GM12878 (cell line): ENCODE measurements at regions not wholly inside any gene's neighbourhood (a gene's known extent, or its start where the extent isn't known, plus 50 kb on each side); places are given as distances from the start of the nearest gene placed in this dataset.

ENCODE experiments used
- ATAC-seq: fragments of 200-7000 bp; cut with Tn5 transposase; 3 replicates; pipeline ENCODE4 v1.9.1; 2020; ENCODE audit warnings: mild to moderate bottlenecking, moderate library complexity
- BruUV-seq: library from RNA; stranded (reverse); fragments of 400-500 nt; replicated peaks from 2 replicates; lab custom pipeline; 2021; lab: Mats Ljungman, UMichigan
- CTCF ChIA-PET: fragments of 300-600 bp; sonication (Branson Sonifier 250); formaldehyde crosslinking; extraction: SDS; loops from one replicate; lab custom pipeline; 2021; ENCODE audit warnings: inconsistent platforms; lab: Yijun Ruan, JAX
- POLR2A ChIA-PET: fragments of 350-600 bp; formaldehyde crosslinking; extraction: SDS; loops from one replicate; lab custom pipeline; 2021; ENCODE audit warnings: inconsistent platforms; lab: Charles Lee
- RAD21 ChIA-PET: fragments of 300-600 bp; sonication (Branson Sonifier 250); formaldehyde crosslinking; loops from one replicate; lab custom pipeline; 2023; ENCODE audit warnings: antibody characterized with exemption; ENCODE audit not compliant: unreplicated experiment; lab: Charles Lee
- SMC1A ChIA-PET: fragments of 300-600 bp; sonication (Branson Sonifier 250); formaldehyde crosslinking; loops from one replicate; lab custom pipeline; 2023; ENCODE audit not compliant: unreplicated experiment, uncharacterized antibody; lab: Charles Lee
- DNase-seq: peaks from one replicate; pipeline ENCODE4 v3.0.0-alpha.2; 2011; ENCODE audit warnings: low read depth, low spot score
- FAIRE-seq: peaks from 3 replicates; lab custom pipeline; 2011; peaks lifted over from hg19 to GRCh38; lab: Jason Lieb, UNC
- H2AFZ ChIP-seq: 2 replicates; pipeline ENCODE4 v1.6.0; 2011; ENCODE audit warnings: low read depth, low read length, control low read depth; ENCODE audit not compliant: control insufficient read depth
- H3K27ac ChIP-seq: 2 replicates; pipeline ENCODE4 v1.5.1; 2011; ENCODE audit warnings: control low read depth; ENCODE audit not compliant: control insufficient read depth, insufficient read depth
- H3K27me3 ChIP-seq, 2 experiments: replicated peaks in 1 of 2; 2 replicates each; pipeline versions ENCODE4 v1.6.0 to v1.6.1; 2011; ENCODE audit warnings: low read length in 1 of 2; ENCODE audit not compliant: control insufficient read depth in 2 of 2, insufficient read depth in 2 of 2
- H3K36me3 ChIP-seq, 2 experiments: 2 replicates each; pipeline ENCODE4 v1.5.1; 2011; ENCODE audit warnings: low read length in 1 of 2; ENCODE audit not compliant: control insufficient read depth in 2 of 2, insufficient read depth in 2 of 2
- H3K4me1 ChIP-seq: 2 replicates; pipeline ENCODE4 v1.6.1; 2011; ENCODE audit warnings: mild to moderate bottlenecking, low read length, moderate library complexity, mixed read lengths; ENCODE audit not compliant: control insufficient read depth, insufficient read depth
- H3K4me2 ChIP-seq: 2 replicates; pipeline ENCODE4 v1.6.0; 2011; ENCODE audit warnings: control low read depth; ENCODE audit not compliant: control insufficient read depth, insufficient read depth
- H3K4me3 ChIP-seq: fragments of 200-600 bp; sonication (generic); 2 replicates; pipeline ENCODE4 v1.5.1; 2016
- H3K79me2 ChIP-seq: 2 replicates; pipeline ENCODE4 v1.6.0; 2011; ENCODE audit warnings: low read length; ENCODE audit not compliant: control insufficient read depth, insufficient read depth
- H3K9ac ChIP-seq: 2 replicates; pipeline ENCODE4 v1.8.0; 2011; ENCODE audit warnings: low read length, control low read depth, mixed read lengths; ENCODE audit not compliant: control insufficient read depth, insufficient read depth
- H3K9me3 ChIP-seq: replicated peaks from 3 replicates; pipeline ENCODE4 v1.5.1; 2011; ENCODE audit warnings: mild to moderate bottlenecking, low read length; ENCODE audit not compliant: control insufficient read depth, insufficient read depth
- H4K20me1 ChIP-seq: 2 replicates; pipeline ENCODE4 v1.6.0; 2011; ENCODE audit not compliant: control insufficient read depth, insufficient read depth
- ASH2L ChIP-seq: fragments of 300-600, 200-600 bp; sonication (generic); IDR thresholded peaks from 2 replicates; pipeline ENCODE4 v1.6.1; 2017; ENCODE audit warnings: low read depth, mild to moderate bottlenecking, borderline replicate concordance
- ATF2 ChIP-seq: IDR thresholded peaks from 2 replicates; pipeline ENCODE4 v1.6.1; 2012; ENCODE audit warnings: low read length, inconsistent platforms
- ATF3 ChIP-seq: IDR thresholded peaks from 2 replicates; pipeline ENCODE4 v1.6.1; 2011; ENCODE audit warnings: low read depth, mild to moderate bottlenecking, low read length, moderate library complexity, borderline replicate concordance; ENCODE audit errors: extremely low read depth
- ATF7 ChIP-seq: fragments of 450-650 bp; IDR thresholded peaks from 2 replicates; pipeline ENCODE4 v1.6.1; 2016; ENCODE audit warnings: low read depth, mild to moderate bottlenecking
- E2F4 ChIP-seq: IDR thresholded peaks from 2 replicates; pipeline ENCODE4 v1.6.1; 2012; ENCODE audit warnings: low read depth, low read length, improper control_type of control experiment
- EGR1 ChIP-seq, 2 experiments: IDR thresholded peaks; 1 replicate in 1 of 2; 2 replicates in 1 of 2; pipeline ENCODE4 v1.6.1; 2011 to 2012; ENCODE audit warnings: low read depth in 2 of 2, low read length in 2 of 2, borderline replicate concordance in 1 of 2, mild to moderate bottlenecking in 1 of 2, moderate library complexity in 1 of 2
- EP300 ChIP-seq, 2 experiments: fragments of 150-350 bp in 1 of 2; IDR thresholded peaks; 2 replicates each; pipeline ENCODE4 v1.6.1; 2011 to 2012; ENCODE audit warnings: low read depth in 2 of 2, low read length in 2 of 2, borderline replicate concordance in 1 of 2, improper control_type of control experiment in 1 of 2, inconsistent platforms in 1 of 2; ENCODE audit not compliant: control insufficient read depth in 1 of 2
- ETV6 ChIP-seq, 2 experiments: fragments of 450-650 bp in 1 of 2; IDR thresholded peaks in 1 of 2; conservative IDR thresholded peaks in 1 of 2; 2 replicates each; pipeline ENCODE4 v1.6.1; 2014; ENCODE audit warnings: antibody characterized with exemption in 1 of 2, borderline replicate concordance in 1 of 2, low read depth in 1 of 2, mild to moderate bottlenecking in 1 of 2, moderate library complexity in 1 of 2
- HDAC2 ChIP-seq: fragments of 200-600 bp; sonication (generic); IDR thresholded peaks from 2 replicates; pipeline ENCODE4 v1.6.1; 2017
- IRF4 ChIP-seq: IDR thresholded peaks from 2 replicates; pipeline ENCODE4 v1.6.1; 2011; ENCODE audit warnings: low read depth, low read length
- MEF2A ChIP-seq: IDR thresholded peaks from 2 replicates; pipeline ENCODE4 v1.6.1; 2011; ENCODE audit warnings: low read depth, mild to moderate bottlenecking, low read length, moderate library complexity; ENCODE audit not compliant: insufficient read depth
- NR2C2 ChIP-seq: IDR thresholded peaks from 2 replicates; pipeline ENCODE4 v1.6.1; 2011; ENCODE audit warnings: borderline replicate concordance, low read depth; ENCODE audit not compliant: control insufficient read depth, insufficient read length
- RUNX3 ChIP-seq: IDR thresholded peaks from 2 replicates; pipeline ENCODE4 v1.6.1; 2012; ENCODE audit warnings: low read length, inconsistent platforms
- SIN3A ChIP-seq: IDR thresholded peaks from 2 replicates; pipeline ENCODE4 v1.6.1; 2012; ENCODE audit warnings: low read depth, low read length, improper control_type of control experiment
- ZNF592 ChIP-seq: fragments of 450-650 bp; IDR thresholded peaks from 2 replicates; pipeline ENCODE4 v1.6.1; 2017; ENCODE audit warnings: mild to moderate bottlenecking, moderate library complexity
- WGBS: methylation state at CpG from one replicate; pipeline ENCODE4 v1.1.6; 2016; ENCODE audit warnings: low lambda C conversion rate; ENCODE audit not compliant: insufficient replicate concordance, insufficient coverage; ENCODE audit errors: missing lambda C conversion rate; 5-methylcytosine and 5-hydroxymethylcytosine counted together
- in situ Hi-C: fragments of 300-500 bp; cut with MboI; formaldehyde crosslinking; loops from 9 replicates; pipeline ENCODE4 v1.14.3; 2018; ENCODE audit warnings: mixed read lengths
- intact Hi-C: fragments of 100-400 bp; cut with micrococcal nuclease; formaldehyde crosslinking; loops from one replicate; pipeline ENCODE4 v1.14.2; 2022; ENCODE audit not compliant: unreplicated experiment

GRCh38 chr9:6089300-6089699 is 73.9 kb upstream of the RANBP6 start (continued):
- no peak for TF ChIP-seq ATF2
- no peak for TF ChIP-seq ATF3
- TF ChIP-seq, all 136 proteins: peak for 0

- Histone ChIP-seq H2AFZ (no peak overlapping the region), H3K4me1 (no peaks in the 10 kb centered on the region), H3K9me3 (no peaks in the 10 kb centered on the region; the same call in 2 of the 3 replicates), H3K4me3 (no peak overlapping the region), H3K9ac (no peak overlapping the region), H3K27me3 (no peaks in the 10 kb centered on the region), H4K20me1 (no peaks in the 10 kb centered on the region), H3K36me3 (no peaks in the 10 kb centered on the region), H3K27ac (no peak overlapping the region), H3K79me2 (no peaks in the 10 kb centered on the region), H3K4me2 (no peak overlapping the region)
- POLR2A ChIA-PET: no interaction called here
- CTCF ChIA-PET: interaction anchor here (1.1 kb wide), 1 partner anchor 21 kb away, joined by 3 read pairs; no protein-coding TSS in a partner anchor
- SMC1A ChIA-PET: no interaction called here
- FAIRE-seq (no peak), DNase-seq (no peak), ATAC-seq (no peak)
- RAD21 ChIA-PET: no interaction called here
- intact Hi-C loops: no loop called here
- no TSS peak for BruUV-seq
- in situ Hi-C loops: no loop called here
- WGBS: 27% methylated on average over 9 of the region's 9 CpGs
- TF ChIP-seq NR2C2: no peak
- TF ChIP-seq ATF7: no peak
- TF ChIP-seq EGR1 (IDR thresholded peaks at IDR 0.05; ENCODE audit: borderline replicate concordance in 1 of 2, low read depth in 2 of 2, low read length in 2 of 2): no peak
- no peak for TF ChIP-seq EP300 (IDR thresholded peaks at IDR 0.05; ENCODE audit: borderline replicate concordance in 1 of 2, control insufficient read depth in 1 of 2, low read depth in 2 of 2, low read length in 2 of 2)
- TF ChIP-seq ZNF592: no peak
- no peak for TF ChIP-seq RUNX3
- TF ChIP-seq E2F4: no peak
- no peak for TF ChIP-seq ETV6 (conservative IDR thresholded peaks at IDR 0.05 in 1 of 2, IDR thresholded peaks at IDR 0.05 in 1 of 2; ENCODE audit: borderline replicate concordance in 1 of 2, low read depth in 1 of 2)
- no peak for TF ChIP-seq MEF2A
- TF ChIP-seq HDAC2: no peak
- TF ChIP-seq IRF4: no peak
- TF ChIP-seq SIN3A: no peak
- no peak for TF ChIP-seq ASH2L
Observed at GRCh38 chr9:6086006-6086655, 70.7 kb upstream of the RANBP6 start.
